Activated naive CD4-positive, alpha-beta T cell treated with anti-CD3 and anti-CD28 coated beads, Interleukin-2, amount 10 ng/mL, durations not matched to agents 7 days and 5 days (primary cell): ENCODE measurements at regions not wholly inside any gene's neighbourhood (a gene's known extent, or its start where the extent isn't known, plus 50 kb on each side); places are given as distances from the start of the nearest gene placed in this dataset.

Experiments used
- CTCF ChIA-PET: fragments of 350-600 bp; sonication (Branson Sonifier 250); formaldehyde crosslinking; loops from one replicate; lab custom pipeline; 2021; ENCODE audit warnings: antibody characterized with exemption; lab: Charles Lee
- DNase-seq: peaks from one replicate; pipeline ENCODE4 v3.0.0-alpha.2; 2020
- H3K27ac Mint-ChIP-seq: one replicate; pipeline ENCODE4 v1.8.0; 2021; ENCODE audit warnings: mild to moderate bottlenecking, moderate library complexity, mixed read lengths
- H3K27me3 Mint-ChIP-seq: one replicate; pipeline ENCODE4 v1.8.0; 2021; ENCODE audit warnings: mild to moderate bottlenecking, mixed read lengths
- H3K36me3 Mint-ChIP-seq: one replicate; pipeline ENCODE4 v1.8.0; 2021; ENCODE audit warnings: mixed read lengths
- H3K4me1 Mint-ChIP-seq: one replicate; pipeline ENCODE4 v1.8.0; 2021; ENCODE audit warnings: mixed read lengths
- H3K4me3 Mint-ChIP-seq: one replicate; pipeline ENCODE4 v1.8.0; 2021; ENCODE audit warnings: mild to moderate bottlenecking, moderate library complexity, mixed read lengths
- H3K9me3 Mint-ChIP-seq: one replicate; pipeline ENCODE4 v1.8.0; 2021; ENCODE audit warnings: mixed read lengths

- CTCF ChIA-PET: interaction anchor here (0.8 kb wide), 1 partner anchor 19 kb away, joined by 3 read pairs; no protein-coding TSS in a partner anchor
- H3K4me3 Mint-ChIP-seq: no peak overlapping the region
- no peak overlapping the region for H3K27ac Mint-ChIP-seq
- no peak for DNase-seq
- no peaks in the 10 kb centered on the region for H3K9me3 Mint-ChIP-seq
- H3K27me3 Mint-ChIP-seq: no peaks in the 10 kb centered on the region
- no peaks in the 10 kb centered on the region for H3K4me1 Mint-ChIP-seq
- H3K36me3 Mint-ChIP-seq: no peaks in the 10 kb centered on the region
Measured at GRCh38 chr6:78483553-78484197, 383.7 kb upstream of the IRAK1BP1 start.

- CTCF ChIA-PET: no interaction called here
- no peaks in the 10 kb centered on the region for H3K4me1 Mint-ChIP-seq
Measured at GRCh38 chr6:78484198-78485064, 382.9 kb upstream of the IRAK1BP1 start.

GRCh38 chr6:78487401-78487800 is 379.9 kb upstream of the IRAK1BP1 start:
- no peaks in the 10 kb centered on the region for H3K36me3 Mint-ChIP-seq
- no peaks in the 10 kb centered on the region for H3K4me1 Mint-ChIP-seq
- no peaks in the 10 kb centered on the region for H3K27me3 Mint-ChIP-seq
- H3K9me3 Mint-ChIP-seq: no peaks in the 10 kb centered on the region
- no peak for DNase-seq
- CTCF ChIA-PET: no interaction called here
- H3K4me3 Mint-ChIP-seq: no peak overlapping the region
- no peak overlapping the region for H3K27ac Mint-ChIP-seq

More at GRCh38 chr6:78484198-78485064, 382.9 kb upstream of the IRAK1BP1 start:
- Mint-ChIP-seq H3K27ac (no peak overlapping the region), H3K36me3 (no peaks in the 10 kb centered on the region), H3K27me3 (no peaks in the 10 kb centered on the region), H3K4me3 (no peak overlapping the region), H3K9me3 (no peaks in the 10 kb centered on the region)
- no peak for DNase-seq

DNA sequence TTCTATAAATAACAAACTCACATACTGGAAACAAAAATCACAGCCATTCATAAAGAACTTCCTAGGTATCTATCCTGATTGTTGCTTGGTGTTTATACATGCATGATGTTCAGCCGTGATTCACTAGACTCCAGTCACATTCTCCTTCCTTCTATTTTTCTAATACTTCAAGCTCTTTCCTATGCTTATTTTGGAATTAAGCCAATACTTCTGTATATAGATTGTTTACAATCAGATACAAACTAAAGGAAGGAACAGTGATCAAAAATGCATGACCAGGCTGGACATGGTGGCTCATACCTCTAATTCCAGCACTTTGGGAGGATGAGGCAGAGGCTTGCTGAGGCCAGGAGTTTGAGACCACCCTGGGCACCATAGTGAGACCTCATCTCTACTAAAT is 377.5 kb upstream of the IRAK1BP1 start:
- Mint-ChIP-seq H3K27ac (no peak overlapping the region), H3K4me1 (no peaks in the 10 kb centered on the region), H3K4me3 (no peak overlapping the region), H3K36me3 (no peaks in the 10 kb centered on the region), H3K27me3 (no peaks in the 10 kb centered on the region), H3K9me3 (no peaks in the 10 kb centered on the region)
- CTCF ChIA-PET: no interaction called here
- no peak for DNase-seq

GRCh38 chr6:78492351-78493017 is 374.9 kb upstream of the IRAK1BP1 start:
- no peak for DNase-seq
- CTCF ChIA-PET: no interaction called here
- Mint-ChIP-seq H3K27me3 (no peaks in the 10 kb centered on the region), H3K9me3 (no peaks in the 10 kb centered on the region), H3K4me1 (no peaks in the 10 kb centered on the region), H3K4me3 (no peak overlapping the region), H3K36me3 (no peaks in the 10 kb centered on the region), H3K27ac (no peak overlapping the region)

DNA sequence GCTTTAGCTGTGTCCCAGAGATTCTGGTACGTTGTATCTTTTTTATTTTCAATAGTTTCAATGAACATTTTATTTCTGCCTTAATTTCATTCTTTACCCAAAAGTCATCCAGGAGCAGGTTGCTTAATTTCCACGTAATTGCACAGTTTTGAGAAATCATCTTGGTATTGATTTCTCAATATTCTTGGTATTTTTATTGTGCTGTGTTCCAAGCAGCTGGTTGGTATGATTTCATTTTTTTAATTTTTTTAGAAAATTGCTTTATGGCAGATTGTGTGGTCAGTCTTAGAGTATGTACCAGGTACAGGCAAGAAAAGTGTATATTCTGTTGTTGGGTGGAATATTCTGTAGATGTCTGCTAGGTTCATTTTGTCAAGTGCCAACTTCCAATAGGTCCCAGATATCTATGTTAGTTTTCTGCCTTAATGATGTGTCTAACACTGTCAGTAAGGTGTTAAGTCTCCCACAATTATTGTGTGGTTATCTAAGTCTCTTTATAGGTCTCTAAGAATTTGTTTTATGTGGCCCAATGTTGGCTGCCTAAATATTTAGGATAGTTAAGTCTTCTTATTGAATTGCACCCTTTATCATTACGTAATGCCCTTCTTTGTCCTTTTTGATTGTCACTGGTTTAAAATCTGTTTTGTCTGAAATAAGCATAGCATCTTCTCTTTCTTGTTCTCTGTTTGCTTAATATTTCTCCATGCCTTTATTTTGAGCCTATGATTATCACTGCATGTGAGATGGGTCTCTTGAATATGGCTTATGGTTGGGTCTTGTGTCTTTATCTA is 366.9 kb upstream of the IRAK1BP1 start:
- Mint-ChIP-seq H3K27me3 (no peaks in the 10 kb centered on the region), H3K27ac (no peak overlapping the region), H3K36me3 (no peaks in the 10 kb centered on the region), H3K9me3 (peaks cover 4% of the 10 kb centered on the region), H3K4me3 (no peak overlapping the region), H3K4me1 (no peaks in the 10 kb centered on the region)
- DNase-seq: no peak
- CTCF ChIA-PET: no interaction called here

DNA sequence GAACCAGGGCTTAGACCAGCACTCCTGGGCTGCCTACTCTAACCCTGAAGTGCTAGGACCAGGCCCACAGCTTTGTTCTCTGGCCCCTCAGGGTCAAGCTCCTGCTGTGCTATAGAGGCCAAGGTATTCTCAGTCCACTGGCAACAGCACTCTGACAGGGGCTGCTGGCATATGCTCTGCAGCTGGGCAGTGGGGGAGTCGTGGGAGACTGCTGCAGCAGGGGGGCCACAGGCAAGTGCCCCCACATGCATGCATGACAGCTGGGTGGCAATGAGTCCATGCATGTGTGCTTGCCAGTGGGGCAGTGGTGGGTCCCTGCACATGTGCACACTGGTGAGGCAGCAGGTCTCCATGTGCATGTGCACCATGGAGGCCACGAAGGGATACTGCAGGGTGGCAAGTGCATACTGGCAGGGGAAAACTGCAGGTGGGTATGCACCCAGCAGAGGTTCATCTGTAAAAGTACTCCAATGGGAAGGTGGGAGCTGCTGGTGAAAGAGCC is 364.9 kb upstream of the IRAK1BP1 start:
- Mint-ChIP-seq H3K27me3 (no peaks in the 10 kb centered on the region), H3K4me1 (no peaks in the 10 kb centered on the region), H3K27ac (no peak overlapping the region), H3K9me3 (peaks cover 12% of the 10 kb centered on the region), H3K4me3 (no peak overlapping the region), H3K36me3 (no peaks in the 10 kb centered on the region)
- no peak for DNase-seq
- CTCF ChIA-PET: no interaction called here

- Mint-ChIP-seq H3K36me3 (no peaks in the 10 kb centered on the region), H3K9me3 (peaks cover 17% of the 10 kb centered on the region), H3K27ac (no peak overlapping the region), H3K27me3 (no peaks in the 10 kb centered on the region), H3K4me1 (no peaks in the 10 kb centered on the region), H3K4me3 (no peak overlapping the region)
- CTCF ChIA-PET: no interaction called here
- no peak for DNase-seq
Measured at GRCh38 chr6:78505178-78505577, 362.2 kb upstream of the IRAK1BP1 start.

GRCh38 chr6:78511009-78511408 is 356.3 kb upstream of the IRAK1BP1 start:
- H3K27ac Mint-ChIP-seq: no peak overlapping the region
- CTCF ChIA-PET: no interaction called here
- no peaks in the 10 kb centered on the region for H3K36me3 Mint-ChIP-seq
- no peak overlapping the region for H3K4me3 Mint-ChIP-seq
- no peak for DNase-seq
- no peaks in the 10 kb centered on the region for H3K27me3 Mint-ChIP-seq
- H3K9me3 Mint-ChIP-seq: peaks cover 15% of the 10 kb centered on the region
- H3K4me1 Mint-ChIP-seq: no peaks in the 10 kb centered on the region

DNA sequence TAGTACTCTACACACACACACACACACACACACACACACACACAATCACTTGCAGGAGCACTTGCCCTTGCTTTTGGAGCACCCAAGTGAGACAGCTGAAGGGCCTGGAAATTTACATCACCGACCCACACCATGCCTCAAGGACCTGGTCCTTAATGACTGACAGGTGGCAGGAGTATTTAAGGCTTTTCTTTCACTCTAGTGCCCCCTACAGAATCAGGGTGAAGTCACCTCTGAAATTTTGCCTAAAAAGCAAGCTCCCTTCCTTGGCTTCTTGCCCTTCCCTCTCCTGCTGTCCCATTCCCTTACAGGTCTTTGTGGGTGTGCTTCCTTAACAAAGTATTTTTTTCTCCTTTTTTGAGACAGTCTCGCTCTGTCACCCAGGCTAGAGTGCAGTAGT is 353.5 kb upstream of the IRAK1BP1 start:
- Mint-ChIP-seq H3K27me3 (no peaks in the 10 kb centered on the region), H3K4me1 (no peaks in the 10 kb centered on the region), H3K36me3 (no peaks in the 10 kb centered on the region), H3K27ac (peak overlapping the region; percentile 45), H3K4me3 (no peak overlapping the region), H3K9me3 (no peaks in the 10 kb centered on the region)
- no peak for DNase-seq
- CTCF ChIA-PET: no interaction called here

DNA sequence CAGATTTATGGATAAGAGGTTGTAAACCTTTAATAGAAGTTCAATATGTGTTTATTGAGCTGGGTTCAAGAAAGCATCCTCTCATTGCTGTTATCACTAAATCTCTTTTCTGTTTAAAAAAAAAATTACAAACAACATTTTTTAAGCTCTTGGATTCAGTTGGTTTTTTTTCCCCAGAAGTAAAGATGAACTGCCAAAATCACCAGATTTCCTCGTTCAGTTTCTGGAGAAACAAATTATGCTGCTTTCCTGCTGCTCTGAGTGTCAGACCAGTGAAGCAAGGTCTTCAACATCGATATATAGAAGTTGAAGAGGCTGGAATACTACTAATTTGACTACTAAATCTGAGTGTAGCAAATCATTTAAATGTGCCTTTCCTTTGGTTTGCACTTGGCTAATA is 352.1 kb upstream of the IRAK1BP1 start:
- Mint-ChIP-seq H3K4me1 (no peaks in the 10 kb centered on the region), H3K4me3 (no peak overlapping the region), H3K27me3 (no peaks in the 10 kb centered on the region), H3K27ac (no peak overlapping the region), H3K9me3 (no peaks in the 10 kb centered on the region), H3K36me3 (no peaks in the 10 kb centered on the region)
- no peak for DNase-seq
- CTCF ChIA-PET: no interaction called here

- peaks cover under 1% of the 10 kb centered on the region for H3K9me3 Mint-ChIP-seq
Measured at GRCh38 chr6:78517399-78517798, 350.0 kb upstream of the IRAK1BP1 start.

GRCh38 chr6:78523622-78524021 is 343.7 kb upstream of the IRAK1BP1 start:
- CTCF ChIA-PET: no interaction called here
- Mint-ChIP-seq H3K4me3 (no peak overlapping the region), H3K27me3 (no peaks in the 10 kb centered on the region)

More at GRCh38 chr6:78517399-78517798, 350.0 kb upstream of the IRAK1BP1 start:
- CTCF ChIA-PET: no interaction called here
- Mint-ChIP-seq H3K27me3 (no peaks in the 10 kb centered on the region), H3K36me3 (no peaks in the 10 kb centered on the region), H3K4me1 (no peaks in the 10 kb centered on the region), H3K4me3 (no peak overlapping the region), H3K27ac (no peak overlapping the region)
- DNase-seq: no peak

DNA sequence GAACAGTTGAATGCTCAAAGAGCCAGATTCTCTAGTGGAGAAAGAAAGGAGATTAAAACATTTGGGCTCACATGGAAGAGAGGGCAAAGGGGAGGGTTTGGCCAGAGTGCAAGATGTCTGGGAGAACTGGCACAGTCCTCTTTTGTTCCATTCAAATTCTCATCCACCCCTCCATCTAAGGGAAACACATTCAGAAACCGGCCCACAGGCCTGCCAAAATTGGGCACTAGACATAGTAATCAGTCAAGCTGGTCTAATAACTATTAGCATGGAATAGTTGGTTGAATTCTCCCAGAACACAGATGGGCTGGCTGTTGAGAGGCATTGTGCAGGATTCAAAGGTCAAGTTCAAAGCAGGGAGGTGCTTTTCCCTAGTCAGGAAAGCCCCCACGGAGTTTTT is 341.4 kb upstream of the IRAK1BP1 start:
- Mint-ChIP-seq H3K4me3 (no peak overlapping the region), H3K36me3 (no peaks in the 10 kb centered on the region), H3K9me3 (peaks cover 1% of the 10 kb centered on the region), H3K27ac (no peak overlapping the region), H3K4me1 (no peaks in the 10 kb centered on the region), H3K27me3 (no peaks in the 10 kb centered on the region)
- no peak for DNase-seq
- CTCF ChIA-PET: no interaction called here

More at GRCh38 chr6:78523622-78524021, 343.7 kb upstream of the IRAK1BP1 start:
- no peak overlapping the region for H3K27ac Mint-ChIP-seq
- H3K36me3 Mint-ChIP-seq: no peaks in the 10 kb centered on the region
- peaks cover 1% of the 10 kb centered on the region for H3K9me3 Mint-ChIP-seq
- H3K4me1 Mint-ChIP-seq: no peaks in the 10 kb centered on the region
- DNase-seq: no peak
